GM12873 (cell line): ENCODE measurements at regions not wholly inside any gene's neighbourhood (a gene's known extent, or its start where the extent isn't known, plus 50 kb on each side); places are given as distances from the start of the nearest gene placed in this dataset.

Source experiments
- TF ChIP-seq, protein P1 (sequence below): IDR thresholded peaks from 2 replicates; pipeline ENCODE4 v1.5.1; 2012; ENCODE audit warnings: low read depth, mild to moderate bottlenecking, moderate library complexity, low read length, control low read depth; ENCODE audit not compliant: insufficient read depth; ENCODE audit errors: missing control alignments

GRCh38 chr3:193997228-193998122, 138.5 kb upstream of the HES1 start:
- TF ChIP-seq, protein P1, sequence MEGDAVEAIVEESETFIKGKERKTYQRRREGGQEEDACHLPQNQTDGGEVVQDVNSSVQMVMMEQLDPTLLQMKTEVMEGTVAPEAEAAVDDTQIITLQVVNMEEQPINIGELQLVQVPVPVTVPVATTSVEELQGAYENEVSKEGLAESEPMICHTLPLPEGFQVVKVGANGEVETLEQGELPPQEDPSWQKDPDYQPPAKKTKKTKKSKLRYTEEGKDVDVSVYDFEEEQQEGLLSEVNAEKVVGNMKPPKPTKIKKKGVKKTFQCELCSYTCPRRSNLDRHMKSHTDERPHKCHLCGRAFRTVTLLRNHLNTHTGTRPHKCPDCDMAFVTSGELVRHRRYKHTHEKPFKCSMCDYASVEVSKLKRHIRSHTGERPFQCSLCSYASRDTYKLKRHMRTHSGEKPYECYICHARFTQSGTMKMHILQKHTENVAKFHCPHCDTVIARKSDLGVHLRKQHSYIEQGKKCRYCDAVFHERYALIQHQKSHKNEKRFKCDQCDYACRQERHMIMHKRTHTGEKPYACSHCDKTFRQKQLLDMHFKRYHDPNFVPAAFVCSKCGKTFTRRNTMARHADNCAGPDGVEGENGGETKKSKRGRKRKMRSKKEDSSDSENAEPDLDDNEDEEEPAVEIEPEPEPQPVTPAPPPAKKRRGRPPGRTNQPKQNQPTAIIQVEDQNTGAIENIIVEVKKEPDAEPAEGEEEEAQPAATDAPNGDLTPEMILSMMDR, result no peak

- TF ChIP-seq, protein P1, result no peak
Observed at GRCh38 chr3:193998123-193998448, 137.9 kb upstream of the HES1 start.

GRCh38 chr3:193998628-193999195, 137.2 kb upstream of the HES1 start:
- TF ChIP-seq, protein P1, result no peak

DNA sequence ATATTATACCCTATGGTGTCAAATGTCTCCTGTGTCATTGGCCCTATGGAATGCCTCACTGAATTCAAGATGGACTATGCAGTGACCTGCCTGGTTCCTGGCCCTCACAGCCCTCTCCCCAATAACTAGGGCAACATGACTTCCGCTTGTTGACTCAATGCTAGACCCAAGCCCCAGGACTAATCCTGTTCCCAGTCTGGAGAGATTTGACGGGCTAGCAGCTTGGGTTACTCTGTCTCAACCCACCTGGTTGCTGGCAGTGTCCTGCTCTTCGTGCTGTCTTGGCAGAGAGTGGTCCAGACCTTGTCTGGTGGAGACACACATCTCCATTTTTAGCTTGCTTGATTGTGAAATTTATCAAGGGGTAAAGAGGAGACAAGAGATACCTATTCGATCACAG, 135.8 kb upstream of the HES1 start:
- TF ChIP-seq, protein P1, result no peak

- TF ChIP-seq, protein P1, result no peak
Observed at GRCh38 chr3:194000712-194001111, 135.2 kb upstream of the HES1 start.

DNA sequence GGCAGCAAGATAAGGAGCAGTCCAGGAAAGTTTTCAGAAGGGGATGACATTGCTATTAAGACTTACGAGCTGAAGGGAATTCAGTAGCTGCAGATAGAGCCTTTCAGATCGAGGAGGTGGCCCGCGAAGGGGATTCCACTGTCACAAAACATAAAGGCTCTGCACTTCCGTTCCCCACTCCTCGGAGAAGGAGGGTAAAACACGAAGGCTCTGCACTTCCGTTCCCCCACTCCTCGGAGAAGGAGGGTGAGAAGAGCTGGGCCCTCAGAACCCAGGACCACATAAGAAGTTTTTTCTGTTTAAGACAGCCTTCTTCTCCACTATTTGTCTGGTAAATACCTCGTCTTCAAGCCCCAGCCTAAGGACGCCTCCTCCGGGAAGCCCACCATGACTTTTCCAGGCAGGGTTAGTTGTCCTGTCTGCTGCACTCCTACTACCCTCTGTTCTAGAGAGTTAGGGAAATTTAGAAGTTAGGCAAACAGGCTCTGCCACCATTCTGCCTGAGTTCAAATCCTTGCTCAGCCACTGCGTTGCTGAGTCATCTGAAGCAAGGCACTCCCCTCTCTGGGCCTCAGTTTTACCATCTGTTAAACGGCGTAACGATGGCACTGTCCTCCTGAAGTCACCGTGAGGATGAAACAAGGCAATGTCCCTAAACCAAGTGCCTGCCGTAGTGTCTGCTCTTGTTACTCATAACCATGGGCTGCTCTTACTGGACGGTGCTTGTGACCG, 134.1 kb upstream of the HES1 start:
- TF ChIP-seq, protein P1, result no peak
